ENCODE measurements at regions not wholly inside any gene's neighbourhood (a gene's known extent, or its start where the extent isn't known, plus 50 kb on each side); places are given as distances from the start of the nearest gene placed in this dataset.
A peak's percentile ranks its signal among the peaks of the same experiment; 100 is the strongest.
"Not testable (repeated sequence)": the region's sequence is repeated elsewhere in the genome, so short reads cannot be mapped to it uniquely, and the experiment has no call there.

DNA sequence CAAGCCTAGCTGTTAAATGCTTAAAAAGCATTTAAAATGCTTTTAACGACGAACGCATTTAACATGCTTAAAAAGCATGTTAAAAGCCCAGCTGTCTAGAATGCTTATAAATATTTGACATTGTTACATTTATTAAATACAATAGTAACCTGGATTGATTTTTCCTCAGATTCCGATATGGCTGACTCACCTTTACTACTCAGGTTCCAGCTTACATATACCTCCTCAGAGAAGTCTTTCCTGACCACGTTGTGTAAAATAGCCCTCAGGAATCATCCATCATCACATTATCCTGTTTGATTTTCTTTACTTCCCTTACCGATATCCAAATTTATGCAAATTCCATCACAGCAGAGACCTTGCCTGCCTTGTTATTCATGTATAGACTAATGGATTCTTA lies 51.4 kb downstream of the SLC41A2 start:
- DNase-seq: no peak

DNA sequence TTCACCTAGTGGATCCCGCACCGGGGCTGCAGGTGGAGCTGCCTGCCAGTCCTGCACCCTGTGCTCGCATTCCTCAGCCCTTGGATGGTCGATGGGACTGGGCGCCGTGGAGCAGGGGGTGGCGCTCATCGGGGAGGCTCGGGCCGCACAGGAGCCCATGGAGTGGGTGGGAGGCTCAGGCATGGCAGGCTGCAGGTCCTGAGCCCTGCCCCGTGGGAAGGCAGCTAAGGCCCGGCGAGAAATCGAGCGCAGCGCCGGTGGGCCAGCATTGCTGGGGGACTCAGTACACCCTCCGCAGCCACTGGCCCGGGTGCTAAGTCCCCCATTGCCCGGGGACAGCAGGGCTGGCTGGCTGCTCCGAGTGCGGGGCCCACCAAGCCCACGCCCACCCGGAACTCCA lies 52.6 kb downstream of the SLC41A2 start:
- not testable (repeated sequence) for DNase-seq

GRCh38 chr12:104903648-104904423 lies 54.3 kb downstream of the SLC41A2 start:
- DNase-seq: no peak

DNA sequence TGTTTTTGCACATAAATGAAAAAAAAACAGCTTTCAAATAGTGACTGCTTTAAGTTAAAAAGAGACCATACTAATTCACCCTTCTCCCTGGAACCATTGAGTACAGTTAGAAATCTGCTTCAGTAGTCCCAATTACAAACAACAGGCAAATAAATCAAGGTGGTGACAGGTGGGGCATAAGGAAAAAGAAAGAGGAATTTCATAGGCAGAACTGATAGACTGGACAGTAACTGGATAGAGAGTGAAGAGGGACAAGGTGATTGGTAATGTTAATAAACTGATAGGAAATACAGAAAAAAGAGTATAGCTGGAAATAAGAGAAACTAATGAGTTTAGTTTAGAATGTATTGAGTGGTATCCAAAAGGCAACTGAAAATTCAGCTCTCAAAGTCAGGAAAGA lies 56.0 kb downstream of the SLC41A2 start:
- no peak for DNase-seq

GRCh38 chr12:104896710-104897109 lies 61.4 kb downstream of the SLC41A2 start:
- DNase-seq: no peak

GRCh38 chr12:104896146-104896545 lies 61.9 kb downstream of the SLC41A2 start:
- no peak for DNase-seq

DNA sequence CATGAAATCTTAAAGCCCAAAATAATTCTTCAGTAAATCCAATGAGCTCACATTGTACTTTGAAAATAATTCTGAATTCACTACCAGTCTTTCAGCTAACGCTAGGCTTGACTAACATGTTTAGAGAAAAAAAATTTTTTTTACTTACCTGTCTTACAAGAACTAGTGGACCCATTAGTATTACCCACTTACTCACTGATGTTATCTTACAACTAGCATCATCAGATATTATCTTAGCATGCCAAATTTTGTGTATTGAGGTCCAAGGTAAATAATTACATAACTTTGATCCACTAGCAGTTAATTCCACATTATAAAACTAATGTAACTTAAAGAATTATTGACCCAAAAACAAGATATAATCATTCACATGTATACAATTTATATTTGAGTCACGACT lies 62.7 kb downstream of the SLC41A2 start:
- DNase-seq: no peak

DNA sequence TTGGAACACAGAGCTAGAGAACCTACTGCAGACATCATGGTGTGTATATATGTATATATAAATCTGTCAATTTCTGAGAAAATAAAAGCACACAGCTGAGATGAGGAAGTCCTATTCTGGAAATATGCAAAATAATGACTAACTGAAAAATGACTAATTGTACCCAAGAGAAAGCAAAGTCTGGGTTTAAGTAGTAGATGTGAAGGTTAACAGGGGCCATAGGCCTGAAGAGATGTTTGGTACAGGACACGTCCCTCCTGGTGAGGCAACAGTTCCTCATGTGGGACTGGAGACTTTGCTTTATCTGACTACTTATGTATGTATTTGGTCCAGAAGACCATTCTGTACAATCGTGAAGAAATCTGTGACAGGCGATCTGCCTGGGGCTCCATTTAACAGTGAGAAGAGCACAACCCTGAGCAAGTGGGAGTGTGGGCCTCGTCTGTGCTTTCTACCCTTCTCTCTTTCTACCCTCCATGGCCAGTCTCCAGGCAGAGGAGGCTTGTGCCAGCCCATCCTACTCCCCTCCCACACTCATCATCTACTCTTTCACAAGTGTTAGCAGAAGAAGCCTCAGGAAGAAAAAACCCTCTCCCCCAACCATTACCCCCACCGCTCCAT lies 67.5 kb downstream of the SLC41A2 start:
- DNase-seq: no peak

DNA sequence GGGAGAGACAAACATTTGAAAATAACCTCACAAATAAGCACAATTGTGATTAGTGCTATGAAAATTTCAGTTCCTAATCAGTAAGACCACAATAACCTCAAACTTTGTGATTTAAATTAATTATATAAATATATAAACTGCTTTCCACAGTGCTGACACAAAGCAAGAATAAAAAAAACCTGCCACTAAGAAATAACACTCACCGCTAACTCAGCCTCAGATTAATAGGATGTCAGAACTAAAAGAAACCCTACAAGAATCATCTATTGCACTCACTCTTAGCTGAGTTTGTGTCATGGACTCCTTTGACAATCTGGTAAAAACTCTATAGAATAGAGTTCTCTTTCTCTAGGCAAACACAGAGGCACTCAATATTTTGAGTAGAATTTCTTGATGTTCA lies 68.4 kb downstream of the SLC41A2 start:
- no peak for DNase-seq

GRCh38 chr12:104888892-104889291 lies 69.2 kb downstream of the SLC41A2 start:
- DNase-seq: no peak

DNA sequence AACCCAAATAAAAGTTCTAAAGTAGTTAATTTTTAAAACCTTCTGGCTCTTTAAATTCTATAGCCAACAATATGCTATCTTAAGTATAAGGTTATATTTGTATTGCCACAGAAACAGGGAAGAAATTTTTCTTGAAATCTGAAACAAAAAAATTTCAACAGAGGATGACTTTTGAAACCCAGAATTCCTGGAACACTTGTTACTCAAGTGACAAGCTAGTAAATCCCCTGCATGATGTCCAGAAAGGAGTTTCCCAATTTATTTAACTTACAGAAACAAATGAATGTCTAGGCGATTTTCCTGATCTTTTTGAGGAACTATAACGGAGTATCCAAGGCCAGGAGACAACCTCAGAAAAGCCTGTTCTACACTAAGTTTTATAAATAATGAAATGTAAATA lies 69.6 kb downstream of the SLC41A2 start:
- no peak for DNase-seq

DNA sequence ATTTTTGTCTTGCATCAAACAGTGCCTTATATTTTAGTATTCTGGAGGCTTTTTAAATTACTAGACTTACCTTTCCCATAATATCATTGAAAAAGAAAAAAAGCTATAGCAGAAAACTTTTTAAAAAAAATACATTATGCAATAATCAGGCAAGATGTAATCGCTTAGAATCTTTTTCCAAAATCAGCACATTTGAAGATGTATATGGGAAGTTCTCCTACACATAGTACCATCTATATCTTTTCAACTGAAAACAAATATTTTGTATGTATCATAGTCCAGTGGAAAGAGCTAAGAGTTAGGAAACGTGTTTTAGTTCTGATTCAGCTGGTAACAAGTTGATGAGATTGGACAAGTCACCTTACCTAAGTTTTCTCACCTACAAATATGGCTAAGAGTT lies 70.6 kb downstream of the SLC41A2 start:
- no peak for DNase-seq

DNA sequence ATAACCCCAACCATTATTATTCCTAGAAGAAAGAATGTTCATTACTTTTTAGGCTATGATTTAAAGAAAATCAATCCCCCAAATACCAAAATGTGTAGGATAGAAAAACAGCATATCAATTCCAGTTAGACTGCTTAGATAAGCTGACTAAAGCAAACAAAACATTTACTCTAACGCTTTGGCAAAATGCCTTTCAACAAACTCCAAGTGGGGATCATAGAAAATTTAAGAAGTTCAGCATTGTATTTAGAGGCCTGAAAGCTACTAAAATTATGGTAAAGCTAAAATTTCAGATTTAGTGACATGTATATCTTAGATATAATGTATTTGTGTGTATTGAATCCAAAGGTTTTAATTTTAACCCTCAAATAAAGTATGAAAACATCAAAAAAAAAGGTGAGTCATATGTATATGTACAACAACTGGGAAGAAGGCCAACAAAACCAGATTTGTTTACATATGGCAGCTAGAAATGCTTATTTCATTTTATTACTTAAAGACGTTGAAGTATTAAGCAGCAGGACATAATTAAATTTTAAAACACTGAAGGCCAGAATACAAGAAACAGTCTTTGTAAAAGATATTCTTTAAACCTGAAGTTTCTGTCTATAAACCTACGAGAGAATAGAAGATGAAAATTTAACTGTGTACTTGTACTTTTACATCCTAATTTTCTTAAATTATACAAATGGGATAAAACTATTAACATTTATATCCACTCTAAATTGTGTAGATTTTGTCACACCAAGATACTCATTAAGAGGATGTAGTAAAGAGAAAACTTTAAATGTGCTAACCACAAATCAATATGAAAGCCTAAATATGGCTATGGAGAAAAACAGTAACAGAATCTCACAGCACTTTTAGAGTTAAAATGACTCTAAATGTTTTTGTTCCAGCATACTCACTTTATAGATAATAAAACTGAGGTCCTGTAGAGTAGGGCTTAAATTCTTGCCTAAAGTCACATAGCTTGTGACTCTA lies 71.4 kb downstream of the SLC41A2 start:
- DNase-seq: no peak

DNA sequence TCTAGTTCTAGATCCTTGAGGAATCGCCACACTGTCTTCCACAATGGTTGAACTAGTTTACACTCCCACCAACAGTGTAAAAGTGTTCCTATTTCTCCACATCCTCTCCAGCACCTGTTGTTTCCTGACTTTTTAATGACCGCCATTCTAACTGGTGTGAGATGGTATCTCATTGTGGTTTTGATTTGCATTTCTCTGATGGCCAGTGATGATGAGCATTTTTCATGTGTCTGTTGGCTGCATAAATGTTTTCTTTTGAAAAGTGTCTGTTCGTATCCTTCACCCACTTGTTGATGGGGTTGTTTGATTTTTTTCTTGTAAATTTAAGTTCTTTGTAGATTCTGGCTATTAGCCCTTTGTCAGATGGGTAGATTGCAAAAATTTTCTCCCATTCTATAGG lies 79.2 kb downstream of the SLC41A2 start:
- DNase-seq: not testable (repeated sequence)

DNA sequence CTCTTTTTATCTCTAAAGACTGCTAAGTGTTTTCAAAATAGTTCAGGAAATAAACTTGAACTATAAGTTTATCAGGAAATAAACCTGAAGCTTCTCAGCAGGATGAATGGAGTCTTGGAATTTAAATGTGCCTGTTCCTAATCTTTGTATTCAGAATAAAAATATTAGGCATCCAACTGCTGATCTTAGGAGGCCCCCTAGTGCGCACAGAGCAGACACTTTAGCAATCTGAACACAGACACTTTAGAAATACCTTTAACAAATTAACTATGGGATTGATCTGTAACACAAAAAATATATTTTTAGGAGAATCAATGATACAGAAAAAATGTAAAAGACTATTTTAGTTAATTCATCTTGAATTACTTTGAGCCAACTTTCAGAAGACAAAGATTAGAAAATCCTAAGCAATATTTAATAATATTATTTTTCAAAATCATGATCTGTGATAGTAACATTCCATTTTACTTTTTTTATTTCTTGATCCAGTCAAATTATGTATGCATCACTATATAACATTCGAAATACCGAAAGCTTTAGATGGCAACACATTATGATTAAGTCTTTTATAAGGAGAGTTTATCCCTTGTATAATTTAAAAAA lies 80.9 kb downstream of the SLC41A2 start:
- peak in 17 of 56 donors; percentile 0 to 61 (median 14) for DNase-seq

DNA sequence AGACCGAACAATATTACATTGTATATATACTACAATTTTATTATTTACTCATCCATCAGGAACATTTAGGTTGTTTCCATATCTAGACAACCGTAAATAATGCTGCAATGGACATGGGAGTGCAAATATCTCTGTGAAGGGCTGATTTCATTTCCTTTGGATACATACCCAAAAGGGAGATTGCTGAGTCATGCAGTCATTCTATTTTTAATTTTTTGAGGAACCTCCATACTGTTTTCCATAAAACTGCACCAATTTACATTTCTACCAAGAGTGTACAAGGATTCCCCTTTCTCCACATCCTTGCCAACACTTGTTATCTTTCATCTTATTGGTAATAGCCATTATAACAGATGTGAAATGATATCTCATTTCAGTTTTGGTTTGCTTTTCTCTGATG lies 84.7 kb downstream of the SLC41A2 start:
- DNase-seq: no peak

- DNase-seq: no peak
These were observed 87.3 kb downstream of the SLC41A2 start for GRCh38 chr12:104870797-104871196.

- no peak for DNase-seq
These were observed 91.8 kb downstream of the SLC41A2 start for GRCh38 chr12:104866291-104866690.

GRCh38 chr12:104865080-104865479 lies 93.0 kb downstream of the SLC41A2 start:
- DNase-seq: no peak

DNA sequence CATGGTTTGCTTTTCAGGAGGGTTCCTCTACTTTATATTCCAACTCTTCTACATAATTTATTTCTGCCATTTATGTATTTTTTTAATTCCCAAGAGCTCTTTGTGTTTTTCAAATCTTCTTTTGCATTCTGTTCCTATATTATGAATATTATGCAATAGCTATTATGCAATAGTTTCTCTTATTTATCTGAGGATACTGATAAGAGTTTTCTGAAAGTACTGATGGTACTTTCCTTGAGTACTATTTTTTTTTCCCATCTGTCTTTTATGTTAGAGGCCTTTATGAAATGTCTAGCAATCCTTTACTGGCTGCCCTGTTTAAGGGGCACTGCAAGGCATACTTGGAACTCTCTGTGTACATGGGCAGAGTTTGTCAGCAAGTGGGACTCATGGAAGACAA lies 93.4 kb downstream of the SLC41A2 start:
- no peak for DNase-seq

DNA sequence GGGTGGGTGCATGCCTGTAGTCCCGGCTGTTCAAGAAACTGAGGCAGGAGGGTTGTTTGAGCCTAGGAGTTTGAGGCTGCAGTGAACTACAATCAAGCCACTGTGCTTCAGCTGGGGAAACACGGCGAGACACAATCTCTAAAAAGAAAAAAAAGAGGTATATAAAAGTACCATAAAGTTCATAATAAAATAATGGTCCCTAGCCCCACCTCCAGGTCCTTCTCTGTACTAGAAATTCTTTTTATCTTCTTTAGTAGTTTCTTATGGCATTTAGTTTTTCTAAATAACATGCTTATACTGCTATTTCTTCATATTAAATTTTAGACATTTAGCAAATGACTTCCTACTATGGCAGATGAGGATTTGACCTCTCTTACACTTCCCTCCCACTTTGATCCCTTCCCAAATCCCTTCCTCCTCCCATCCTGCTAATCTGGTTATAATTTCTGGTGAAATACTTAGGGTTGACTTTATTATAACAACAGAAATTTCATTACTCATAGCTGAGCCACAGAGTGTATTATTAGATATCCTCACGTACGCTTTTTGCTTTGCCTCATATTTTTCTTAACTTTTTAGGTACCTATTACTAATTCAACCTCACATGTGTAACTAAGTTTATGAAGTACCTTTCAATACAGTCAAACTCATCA lies 94.7 kb downstream of the SLC41A2 start:
- DNase-seq: no peak
